NCI-H345 treated with DMSO at 0.1 percent for 48 hours (cell line): ENCODE measurements at regions not wholly inside any gene's neighbourhood (a gene's known extent, or its start where the extent isn't known, plus 50 kb on each side); places are given as distances from the start of the nearest gene placed in this dataset.

Experiments used
- DNase-seq: peaks from one replicate; lab custom pipeline; 2025; ENCODE audit not compliant: unreplicated experiment; lab: John Stamatoyannopoulos, UW

- no peak for DNase-seq
These were observed 442.3 kb upstream of the ZMIZ1 start for GRCh38 chr10:78626471-78626870.

- no peak for DNase-seq
These were observed 441.4 kb upstream of the ZMIZ1 start for GRCh38 chr10:78627254-78627795.

GRCh38 chr10:78628976-78629375, 439.8 kb upstream of the ZMIZ1 start:
- DNase-seq: no peak

DNA sequence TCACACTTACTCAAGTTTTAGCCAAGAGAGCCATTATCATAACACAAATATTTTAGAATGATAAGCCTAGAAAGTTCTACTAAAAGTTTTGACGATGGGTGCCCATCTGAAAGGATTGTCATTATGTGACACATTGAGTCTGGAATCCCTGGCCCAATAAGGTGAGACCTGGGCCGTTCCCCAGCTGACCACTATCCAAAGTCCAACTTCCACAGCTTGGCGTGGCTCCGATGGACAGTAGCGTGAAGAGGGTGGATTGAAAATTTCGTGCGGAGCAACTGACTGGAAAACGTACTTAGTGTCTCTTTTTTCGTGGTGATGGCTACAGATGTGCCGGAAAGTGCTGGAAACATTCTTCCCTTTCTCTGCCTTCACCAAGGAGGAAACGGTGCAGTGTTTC, 439.0 kb upstream of the ZMIZ1 start:
- no peak for DNase-seq

GRCh38 chr10:78630944-78631838, 437.6 kb upstream of the ZMIZ1 start:
- no peak for DNase-seq

DNA sequence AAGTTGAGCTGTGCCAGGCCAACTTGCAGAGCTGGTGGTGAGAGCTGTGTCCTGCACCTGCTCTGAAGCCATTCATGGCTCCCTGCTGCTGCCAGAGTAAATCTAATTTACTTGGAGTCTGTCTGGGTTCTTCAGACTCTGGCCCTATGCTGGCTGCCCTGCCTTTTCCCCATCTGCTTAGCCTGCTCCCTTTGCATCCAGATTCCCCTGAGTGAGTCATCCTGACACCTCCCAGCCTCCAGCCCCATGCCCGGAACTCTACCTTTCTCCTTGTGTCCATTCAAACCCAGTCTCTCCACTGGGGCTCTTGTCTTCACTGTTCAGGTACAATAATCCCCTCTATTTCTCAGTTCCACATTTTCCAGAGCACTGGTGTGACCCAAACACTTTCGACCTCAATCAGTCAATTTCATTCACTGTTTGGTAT, 434.4 kb upstream of the ZMIZ1 start:
- DNase-seq: no peak

DNA sequence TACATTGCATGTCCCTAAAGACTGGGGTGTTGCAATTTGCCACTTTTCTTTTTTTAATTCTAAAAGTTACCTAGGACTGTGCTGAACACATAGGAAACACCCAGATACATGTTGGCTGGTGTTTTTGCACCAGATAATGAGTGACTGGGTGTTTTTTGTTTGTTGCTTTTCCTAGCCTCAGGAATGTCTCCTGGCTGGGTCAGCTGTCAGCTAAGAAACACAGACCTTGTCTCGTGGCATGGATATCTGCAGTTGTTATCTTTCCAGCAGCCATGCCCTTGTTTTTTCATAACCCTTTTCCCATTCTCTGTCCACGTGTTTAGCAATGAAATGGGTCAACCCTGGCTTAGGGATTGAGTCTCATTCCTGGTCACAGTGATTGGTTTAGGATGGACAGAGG, 433.9 kb upstream of the ZMIZ1 start:
- DNase-seq: no peak

GRCh38 chr10:78639629-78640028, 429.1 kb upstream of the ZMIZ1 start:
- no peak for DNase-seq

DNA sequence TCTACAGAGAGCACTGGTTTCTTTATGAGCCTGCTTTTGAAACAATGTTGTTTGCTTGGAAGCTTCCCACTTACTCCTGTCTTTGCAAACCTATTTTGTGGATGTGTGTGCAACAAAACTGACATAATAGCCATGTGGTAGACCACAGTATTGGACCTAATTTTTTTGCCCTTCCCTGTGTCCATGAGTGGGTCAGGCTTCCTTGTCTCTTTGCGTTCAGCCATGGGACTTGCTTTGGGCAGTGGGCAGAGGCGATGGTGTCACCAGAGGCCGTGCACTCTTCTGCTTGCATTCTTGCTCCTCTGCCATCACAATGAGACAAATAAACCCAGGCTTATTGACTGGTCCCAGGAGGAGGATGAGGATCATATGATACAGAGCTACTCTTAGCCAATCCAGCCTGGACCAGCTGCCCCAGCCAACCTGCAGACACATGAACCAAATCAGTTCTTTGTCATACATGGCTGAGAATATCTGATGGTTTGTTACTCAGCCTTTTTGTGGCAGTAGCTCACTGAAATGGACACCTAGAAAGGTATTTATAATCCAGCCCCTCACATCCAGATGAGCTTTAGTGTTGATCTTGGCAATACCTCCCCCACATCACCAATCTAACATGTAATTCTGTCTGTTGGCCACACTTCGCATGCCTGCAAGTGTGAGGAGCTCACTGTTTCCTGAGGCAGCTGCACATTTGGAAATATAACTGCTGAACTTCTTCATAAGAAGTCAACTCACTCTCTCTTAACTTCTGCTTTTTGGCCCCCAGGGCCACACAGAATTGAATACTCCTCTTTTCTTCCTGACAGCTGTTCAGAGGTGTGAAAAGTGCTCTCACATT, 427.8 kb upstream of the ZMIZ1 start:
- DNase-seq: no peak

GRCh38 chr10:78641693-78642092, 427.1 kb upstream of the ZMIZ1 start:
- DNase-seq: no peak

- no peak for DNase-seq
These were observed 426.4 kb upstream of the ZMIZ1 start for GRCh38 chr10:78642269-78642816.

- DNase-seq: no peak
These were observed 425.3 kb upstream of the ZMIZ1 start for GRCh38 chr10:78643513-78643912.

DNA sequence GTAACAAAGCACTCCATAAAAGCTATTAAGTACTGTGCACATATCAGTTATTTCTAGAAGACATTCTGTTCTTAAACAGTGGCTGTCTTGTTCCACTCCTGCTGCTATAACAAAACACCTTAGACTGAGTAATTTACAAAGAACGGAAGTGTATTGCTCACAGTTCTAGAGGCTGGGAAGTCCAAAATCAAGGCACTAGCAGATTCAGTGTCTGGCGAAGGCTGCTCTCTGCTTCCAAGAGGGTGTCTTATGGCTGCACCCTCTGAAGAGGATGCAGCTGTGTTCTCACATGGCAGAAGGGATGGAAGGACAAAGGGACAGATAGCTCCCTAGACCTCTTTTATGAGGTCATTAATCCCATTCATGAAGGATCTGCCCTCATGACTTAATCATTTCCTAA, 424.2 kb upstream of the ZMIZ1 start:
- no peak for DNase-seq

- DNase-seq: no peak
These were observed 423.5 kb upstream of the ZMIZ1 start for GRCh38 chr10:78645169-78645686.

DNA sequence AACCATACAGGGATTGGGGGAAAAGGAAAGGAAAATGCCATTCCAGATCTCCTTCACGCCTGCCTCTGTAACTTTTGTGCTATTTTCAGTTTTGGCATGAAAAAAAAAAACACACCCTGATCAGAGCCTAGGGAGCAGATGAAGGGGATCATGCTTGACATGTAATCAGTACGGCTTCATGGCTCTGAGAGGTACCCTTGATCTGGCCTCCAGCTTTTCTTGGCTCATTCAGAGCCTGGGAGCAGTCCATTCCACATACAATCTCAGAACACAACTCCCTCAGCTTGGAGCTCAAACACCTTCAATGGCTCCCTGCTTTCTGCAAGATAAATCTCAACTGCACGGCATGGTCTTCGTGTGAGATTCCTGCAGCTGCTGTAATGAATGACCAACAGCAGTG, 422.8 kb upstream of the ZMIZ1 start:
- DNase-seq: no peak

- no peak for DNase-seq
These were observed 420.4 kb upstream of the ZMIZ1 start for GRCh38 chr10:78648256-78648860.

DNA sequence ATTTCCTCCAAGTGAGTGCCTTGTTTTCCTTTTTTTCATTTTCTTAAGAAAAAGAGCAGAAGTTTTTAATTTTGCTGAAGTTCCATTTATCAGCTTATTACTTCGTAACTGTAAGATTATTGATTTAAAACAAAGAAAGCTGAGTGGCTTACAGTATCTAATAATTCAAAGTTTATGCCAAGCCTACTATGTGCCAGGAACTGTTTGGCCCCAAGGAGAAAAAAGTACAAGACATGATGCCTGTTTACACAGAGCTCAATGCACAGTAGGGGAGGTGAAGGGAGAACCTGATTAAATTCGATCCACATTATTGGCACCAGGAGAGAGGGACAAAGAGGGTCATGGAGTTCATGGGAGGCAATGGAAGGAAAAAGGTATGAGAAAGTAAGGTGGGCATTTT, 419.3 kb upstream of the ZMIZ1 start:
- no peak for DNase-seq

GRCh38 chr10:78650122-78650521, 418.6 kb upstream of the ZMIZ1 start:
- no peak for DNase-seq

- DNase-seq: no peak
These were observed 417.5 kb upstream of the ZMIZ1 start for GRCh38 chr10:78651287-78651686.

DNA sequence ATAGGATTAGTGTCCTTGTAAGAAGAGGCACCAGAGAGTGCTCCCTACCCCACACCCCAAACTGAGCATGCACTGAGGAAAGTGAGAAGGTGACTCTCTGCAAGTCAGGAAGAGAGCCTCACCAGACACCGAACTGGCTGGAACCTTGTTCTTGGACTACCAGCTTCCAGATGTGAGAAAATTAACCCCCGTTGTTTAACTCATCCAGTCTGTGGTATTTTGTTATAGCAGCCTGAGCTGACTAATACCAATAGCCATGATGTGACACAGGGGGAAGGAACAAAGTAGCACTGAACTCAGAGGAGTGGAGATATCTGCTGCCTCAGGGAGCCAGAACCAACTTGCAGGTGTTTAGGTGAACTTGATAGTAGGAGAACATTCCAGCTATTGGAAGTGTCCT, 415.2 kb upstream of the ZMIZ1 start:
- no peak for DNase-seq

GRCh38 chr10:78654047-78654590, 414.6 kb upstream of the ZMIZ1 start:
- no peak for DNase-seq
